Hepatocyte (in vitro differentiated cells): ENCODE measurements at regions not wholly inside any gene's neighbourhood (a gene's known extent, or its start where the extent isn't known, plus 50 kb on each side); places are given as distances from the start of the nearest gene placed in this dataset.
"Not testable (repeated sequence)": the region's sequence is repeated elsewhere in the genome, so short reads cannot be mapped to it uniquely, and the experiment has no call there.

Experiments
- EZH2 ChIP-seq: fragments of 200-600 bp; sonication (generic); IDR thresholded peaks from 2 replicates; pipeline ENCODE4 v1.6.1; 2016; ENCODE audit warnings: antibody characterized with exemption, mild to moderate bottlenecking, borderline replicate concordance
- EZH2phosphoT487 ChIP-seq: fragments of 200-600 bp; sonication (generic); IDR thresholded peaks from one replicate; pipeline ENCODE4 v1.6.1; 2018; ENCODE audit warnings: antibody characterized with exemption, mild to moderate bottlenecking, low read depth, moderate library complexity; ENCODE audit not compliant: unreplicated experiment, severe bottlenecking
- TF ChIP-seq, protein P1 (sequence below): fragments of 200-600 bp; sonication (generic); IDR thresholded peaks from 2 replicates; pipeline ENCODE4 v1.5.1; 2016; ENCODE audit warnings: antibody characterized with exemption, mild to moderate bottlenecking; ENCODE audit not compliant: poor library complexity

DNA sequence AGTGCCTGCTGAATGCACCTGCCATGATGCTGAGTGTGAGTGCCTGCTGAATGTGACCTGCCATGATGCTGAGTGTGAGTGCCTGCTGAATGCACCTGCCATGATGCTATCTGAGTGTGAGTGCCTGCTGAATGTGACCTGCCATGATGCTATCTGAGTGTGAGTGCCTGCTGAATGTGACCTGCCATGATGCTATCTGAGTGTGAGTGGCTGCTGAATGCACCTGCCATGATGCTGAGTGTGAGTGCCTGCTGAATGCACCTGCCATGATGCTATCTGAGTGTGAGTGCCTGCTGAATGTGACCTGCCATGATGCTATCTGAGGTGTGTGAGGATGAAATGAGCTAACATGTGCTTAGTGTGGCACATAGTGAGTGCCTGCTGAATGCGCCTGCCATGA lies 98.7 kb upstream of the SULF2 start:
- TF ChIP-seq, protein P1, sequence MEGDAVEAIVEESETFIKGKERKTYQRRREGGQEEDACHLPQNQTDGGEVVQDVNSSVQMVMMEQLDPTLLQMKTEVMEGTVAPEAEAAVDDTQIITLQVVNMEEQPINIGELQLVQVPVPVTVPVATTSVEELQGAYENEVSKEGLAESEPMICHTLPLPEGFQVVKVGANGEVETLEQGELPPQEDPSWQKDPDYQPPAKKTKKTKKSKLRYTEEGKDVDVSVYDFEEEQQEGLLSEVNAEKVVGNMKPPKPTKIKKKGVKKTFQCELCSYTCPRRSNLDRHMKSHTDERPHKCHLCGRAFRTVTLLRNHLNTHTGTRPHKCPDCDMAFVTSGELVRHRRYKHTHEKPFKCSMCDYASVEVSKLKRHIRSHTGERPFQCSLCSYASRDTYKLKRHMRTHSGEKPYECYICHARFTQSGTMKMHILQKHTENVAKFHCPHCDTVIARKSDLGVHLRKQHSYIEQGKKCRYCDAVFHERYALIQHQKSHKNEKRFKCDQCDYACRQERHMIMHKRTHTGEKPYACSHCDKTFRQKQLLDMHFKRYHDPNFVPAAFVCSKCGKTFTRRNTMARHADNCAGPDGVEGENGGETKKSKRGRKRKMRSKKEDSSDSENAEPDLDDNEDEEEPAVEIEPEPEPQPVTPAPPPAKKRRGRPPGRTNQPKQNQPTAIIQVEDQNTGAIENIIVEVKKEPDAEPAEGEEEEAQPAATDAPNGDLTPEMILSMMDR = not testable (repeated sequence)
- not testable (repeated sequence) for TF ChIP-seq EZH2, EZH2phosphoT487
